ENCODE measurements at regions not wholly inside any gene's neighbourhood (a gene's known extent, or its start where the extent isn't known, plus 50 kb on each side); places are given as distances from the start of the nearest gene placed in this dataset.

DNA sequence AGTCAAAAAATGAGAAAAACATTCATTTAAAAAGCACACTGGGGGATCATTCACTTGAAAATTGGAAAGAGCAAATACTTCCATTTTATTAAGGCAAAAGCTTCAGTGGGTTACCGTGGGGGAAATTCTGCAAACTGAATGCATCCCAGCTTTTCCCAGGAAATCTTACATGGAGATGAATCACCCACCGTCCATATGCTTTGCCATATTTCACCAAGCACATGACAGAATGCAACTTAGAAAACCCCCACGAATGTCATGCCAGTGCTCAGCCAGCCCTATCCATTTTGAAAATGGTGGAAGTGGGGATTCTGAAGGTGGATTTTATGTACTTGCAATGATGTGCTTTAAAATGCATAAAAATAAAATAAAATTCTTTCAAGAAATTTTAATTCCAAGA lies 485.5 kb upstream of the ID2 start:
- TF ChIP-seq CTCF (IDR thresholded peaks at IDR 0.05), result no peak
- TF ChIP-seq POLR2A (IDR thresholded peaks at IDR 0.05), result no peak
